ENCODE measurements at regions not wholly inside any gene's neighbourhood (a gene's known extent, or its start where the extent isn't known, plus 50 kb on each side); places are given as distances from the start of the nearest gene placed in this dataset.

DNA sequence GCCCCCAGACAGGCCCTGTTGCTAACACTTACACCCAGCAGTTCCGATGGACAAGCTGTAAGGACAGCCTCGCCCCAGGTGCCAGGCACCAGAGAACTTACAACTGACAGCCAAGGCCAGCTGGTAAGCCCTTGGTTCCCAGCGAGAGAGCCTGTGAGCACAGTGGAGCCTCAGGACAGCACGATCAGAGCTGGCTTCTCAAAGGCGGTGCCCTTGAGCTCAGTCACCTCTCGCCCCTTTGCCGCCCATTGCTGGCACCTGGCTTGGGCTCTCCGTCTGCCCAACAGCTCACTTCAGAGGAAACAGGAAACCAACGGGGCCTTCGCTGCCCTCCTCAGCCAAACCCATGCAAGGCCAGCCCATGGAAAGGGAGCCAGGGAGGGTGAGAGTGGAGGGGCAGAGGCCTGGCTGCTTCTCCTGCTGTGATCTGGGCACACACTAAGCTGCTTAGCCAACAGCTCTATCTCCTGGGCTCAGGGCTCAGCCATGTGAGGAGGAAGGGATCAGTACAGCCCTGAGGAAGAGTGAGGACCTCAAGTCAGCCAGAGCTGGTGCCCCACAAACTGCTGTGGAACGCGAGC is 98.5 kb downstream of the SINHCAF start:
- TF ChIP-seq, protein P1, sequence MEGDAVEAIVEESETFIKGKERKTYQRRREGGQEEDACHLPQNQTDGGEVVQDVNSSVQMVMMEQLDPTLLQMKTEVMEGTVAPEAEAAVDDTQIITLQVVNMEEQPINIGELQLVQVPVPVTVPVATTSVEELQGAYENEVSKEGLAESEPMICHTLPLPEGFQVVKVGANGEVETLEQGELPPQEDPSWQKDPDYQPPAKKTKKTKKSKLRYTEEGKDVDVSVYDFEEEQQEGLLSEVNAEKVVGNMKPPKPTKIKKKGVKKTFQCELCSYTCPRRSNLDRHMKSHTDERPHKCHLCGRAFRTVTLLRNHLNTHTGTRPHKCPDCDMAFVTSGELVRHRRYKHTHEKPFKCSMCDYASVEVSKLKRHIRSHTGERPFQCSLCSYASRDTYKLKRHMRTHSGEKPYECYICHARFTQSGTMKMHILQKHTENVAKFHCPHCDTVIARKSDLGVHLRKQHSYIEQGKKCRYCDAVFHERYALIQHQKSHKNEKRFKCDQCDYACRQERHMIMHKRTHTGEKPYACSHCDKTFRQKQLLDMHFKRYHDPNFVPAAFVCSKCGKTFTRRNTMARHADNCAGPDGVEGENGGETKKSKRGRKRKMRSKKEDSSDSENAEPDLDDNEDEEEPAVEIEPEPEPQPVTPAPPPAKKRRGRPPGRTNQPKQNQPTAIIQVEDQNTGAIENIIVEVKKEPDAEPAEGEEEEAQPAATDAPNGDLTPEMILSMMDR (conservative IDR thresholded peaks at IDR 0.05; ENCODE audit: low read length): no peak
- DNase-seq (ENCODE audit: low read depth): no peak
- H3K4me3 ChIP-seq (ENCODE audit: low read length): no peak overlapping the region

DNA sequence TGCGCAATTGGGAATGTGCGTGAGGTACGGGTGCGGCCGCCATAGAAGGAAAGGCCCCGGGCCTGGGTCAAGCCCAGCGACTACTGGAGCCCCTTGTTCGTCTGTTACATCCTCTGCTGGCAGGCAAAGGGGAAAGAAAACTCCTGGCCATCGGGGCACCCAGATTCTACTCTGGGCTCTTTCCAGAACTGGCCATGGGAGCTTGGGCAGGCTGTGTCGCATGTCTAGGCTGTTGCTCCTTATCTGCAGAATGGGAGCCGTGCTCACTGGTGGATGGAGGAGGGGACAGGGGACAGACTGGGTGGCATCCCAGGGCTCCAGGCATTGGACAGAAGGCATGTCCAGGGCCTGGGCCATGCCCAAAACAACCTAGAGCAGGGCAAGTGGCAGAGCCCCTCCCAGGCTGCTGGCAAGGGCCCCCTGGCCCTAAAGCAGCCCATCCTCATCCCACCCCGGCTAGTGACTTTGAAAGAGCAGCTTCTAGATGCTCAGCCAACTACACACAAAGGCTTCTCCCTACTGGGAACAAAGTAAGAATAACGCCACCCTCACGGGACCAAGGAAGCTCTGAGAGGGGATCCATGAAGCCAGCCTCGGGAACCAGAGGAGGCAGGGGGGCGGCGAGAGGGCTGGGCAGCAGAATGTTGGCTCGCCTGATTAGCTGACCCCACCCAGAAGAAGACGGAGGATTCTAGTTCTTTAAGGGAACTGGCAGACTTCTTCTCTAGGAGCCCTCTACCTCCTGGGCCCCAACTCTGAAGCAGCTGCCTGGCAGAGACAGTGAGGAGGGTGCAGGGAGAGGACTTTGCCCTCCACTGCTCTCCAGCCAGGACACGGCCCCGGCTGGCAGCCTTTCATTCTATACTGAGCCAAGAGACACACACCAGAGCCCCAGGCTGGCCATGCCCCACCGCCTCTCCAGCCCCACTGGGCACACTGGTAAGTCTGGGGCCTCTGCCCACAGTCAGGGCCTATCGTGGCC is 96.8 kb downstream of the SINHCAF start:
- no peak for DNase-seq (ENCODE audit: low read depth)
- TF ChIP-seq, protein P1 (conservative IDR thresholded peaks at IDR 0.05; ENCODE audit: low read length): no peak
- H3K4me3 ChIP-seq (ENCODE audit: low read length): no peak overlapping the region

GRCh38 chr12:31230004-31230403 is 95.9 kb downstream of the SINHCAF start:
- TF ChIP-seq, protein P1 (conservative IDR thresholded peaks at IDR 0.05; ENCODE audit: low read length): no peak
- DNase-seq (ENCODE audit: low read depth): no peak
- H3K4me3 ChIP-seq (ENCODE audit: low read length): no peak overlapping the region
